Inferior parietal cortex (tissue), 1 donor: ENCODE measurements at regions not wholly inside any gene's neighbourhood (a gene's known extent, or its start where the extent isn't known, plus 50 kb on each side); places are given as distances from the start of the nearest gene placed in this dataset.

ENCODE experiments used
- DNase-seq: peaks from one replicate; pipeline ENCODE4 v3.0.0-alpha.2; 2016; ENCODE audit errors: extremely low spot score

- DNase-seq: no peak
Measured at GRCh38 chr5:58153255-58153654, 306.6 kb downstream of the PLK2 start.

GRCh38 chr5:58151414-58151813 is 308.5 kb downstream of the PLK2 start:
- DNase-seq: no peak

DNA sequence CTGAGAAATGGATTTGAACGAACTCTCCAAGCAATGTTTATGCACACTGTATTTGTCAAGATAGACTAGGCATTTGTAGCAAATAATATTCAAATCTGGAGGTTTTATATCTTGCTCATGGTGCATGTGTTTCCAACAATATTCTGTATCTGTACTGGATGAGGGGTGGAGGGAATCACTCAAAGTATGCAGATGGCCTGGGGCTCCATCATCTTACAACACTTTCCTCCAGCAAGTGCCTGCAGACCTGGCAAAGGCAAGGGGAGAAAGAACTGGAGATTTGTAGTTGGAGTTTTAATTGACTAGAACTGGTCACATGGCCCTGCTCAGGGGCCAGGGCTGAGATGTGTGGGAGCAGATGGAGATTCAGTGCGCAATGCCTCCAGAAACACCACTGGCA is 309.0 kb downstream of the PLK2 start:
- no peak for DNase-seq

DNA sequence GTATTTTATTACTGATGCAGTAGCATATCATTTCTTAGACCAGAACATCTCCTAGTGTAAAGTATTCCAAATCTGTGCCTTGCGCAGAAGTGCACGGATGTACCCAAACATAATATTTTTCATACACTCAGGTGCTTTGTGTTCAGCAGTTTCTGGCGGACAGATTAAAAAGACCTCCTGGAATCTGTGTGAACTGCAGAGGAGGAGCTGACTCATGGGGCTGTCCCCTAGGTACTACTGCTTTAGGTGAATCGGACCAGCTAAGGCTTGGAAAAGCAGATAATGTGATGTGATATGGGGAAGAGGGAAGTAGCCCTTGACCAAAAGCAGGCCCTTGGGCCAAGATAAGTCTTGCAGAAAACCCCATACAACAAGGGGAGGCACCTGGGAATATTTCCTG is 310.1 kb downstream of the PLK2 start:
- no peak for DNase-seq

DNA sequence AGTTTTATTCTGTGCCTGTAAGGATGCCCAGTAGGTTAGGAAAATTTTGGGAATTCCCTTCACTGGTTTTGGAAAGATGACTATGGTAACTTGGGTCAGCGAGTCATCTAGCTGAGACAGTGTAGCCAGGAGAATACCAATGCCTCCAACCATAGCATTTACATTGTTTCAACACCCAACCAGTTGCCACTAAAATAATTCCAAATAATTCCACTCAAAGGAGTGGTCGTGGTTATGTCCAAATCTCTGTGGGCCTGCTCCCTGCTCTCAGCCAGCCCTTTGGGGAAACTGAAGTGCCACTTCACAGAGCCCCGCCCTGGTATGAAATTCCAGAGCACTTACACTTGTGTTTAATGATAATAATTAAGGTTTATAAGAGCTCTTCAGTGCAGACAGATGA is 310.5 kb downstream of the PLK2 start:
- DNase-seq: no peak

DNA sequence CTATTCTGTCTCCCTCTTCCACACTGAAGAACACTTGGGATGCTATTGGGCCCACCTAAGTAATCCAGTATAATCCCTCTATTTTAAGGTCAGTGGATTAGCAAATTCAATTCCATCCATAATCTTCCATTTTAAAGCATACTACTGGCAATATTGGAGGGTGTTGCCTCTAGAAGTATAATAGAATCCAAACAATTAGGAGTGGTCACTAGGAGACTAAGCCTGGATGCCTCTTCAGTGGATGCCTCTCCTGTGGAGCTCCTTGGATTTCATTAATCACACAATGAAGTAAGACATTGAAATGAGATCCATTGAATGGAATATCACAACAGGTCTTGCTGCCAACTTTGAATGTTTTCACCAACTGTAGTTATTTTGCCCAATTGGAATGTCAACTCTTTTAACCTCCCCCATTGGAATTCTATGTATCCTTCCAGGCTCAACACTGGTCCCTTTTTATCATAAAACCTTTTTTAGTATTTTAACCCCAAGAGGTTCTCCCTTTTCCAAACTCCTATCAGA is 311.6 kb downstream of the PLK2 start:
- no peak for DNase-seq

GRCh38 chr5:58145397-58145934 is 314.4 kb downstream of the PLK2 start:
- DNase-seq: no peak

GRCh38 chr5:58143727-58144126 is 316.2 kb downstream of the PLK2 start:
- no peak for DNase-seq

DNA sequence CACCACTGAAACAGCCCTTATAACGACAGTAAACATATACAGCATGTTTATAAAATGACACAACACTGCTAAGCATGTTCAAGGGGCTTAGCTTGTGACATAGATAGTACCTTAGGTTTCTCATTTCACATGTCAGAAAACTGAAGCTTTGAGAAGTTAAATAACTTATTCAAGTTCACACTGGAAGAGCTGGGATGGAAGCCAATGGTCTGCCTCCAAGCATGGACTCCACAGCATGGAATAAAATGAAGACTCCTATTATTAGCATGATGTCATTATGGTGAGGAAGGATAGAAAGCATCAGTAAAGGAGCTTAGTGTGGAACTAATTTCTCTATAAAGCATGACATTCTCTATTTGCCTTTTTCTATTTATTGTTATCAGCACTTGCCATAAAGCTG is 316.7 kb downstream of the PLK2 start:
- no peak for DNase-seq

DNA sequence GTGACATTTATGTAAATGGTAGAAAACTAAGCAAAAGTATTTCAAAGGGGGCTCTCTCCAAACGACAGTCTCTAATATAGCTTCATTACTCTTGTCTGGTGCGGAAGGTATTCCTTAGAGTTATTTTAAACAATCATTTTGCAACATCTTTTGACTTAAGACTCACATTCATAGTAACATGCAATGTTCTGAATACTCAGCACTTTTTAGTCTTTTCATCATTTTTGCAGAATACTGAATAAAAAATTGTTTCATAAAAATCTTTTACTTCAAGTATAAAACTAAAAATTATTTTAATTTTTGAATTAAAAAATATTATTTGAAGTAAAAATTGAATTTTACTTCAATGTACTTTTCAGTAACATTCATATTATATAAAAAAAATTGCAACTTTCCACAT is 321.1 kb downstream of the PLK2 start:
- no peak for DNase-seq

DNA sequence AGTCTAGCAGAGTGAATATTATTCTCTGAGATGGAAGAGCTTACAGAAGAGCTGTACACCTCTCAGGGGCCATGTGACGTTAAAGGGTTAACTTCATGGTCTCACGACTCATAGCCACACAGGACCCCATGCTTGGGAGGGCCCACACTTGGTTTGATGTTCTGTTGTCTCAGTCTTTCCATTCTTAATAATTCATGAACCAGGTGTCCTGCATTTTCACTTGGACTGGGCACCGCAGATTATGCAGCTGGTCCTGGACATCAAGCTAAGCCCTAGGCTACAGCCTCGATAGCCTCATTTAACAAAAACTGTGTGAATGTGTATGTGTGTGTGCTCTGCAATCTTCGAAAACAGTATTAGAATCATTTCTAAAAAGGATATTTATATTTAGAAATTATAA is 323.5 kb downstream of the PLK2 start:
- DNase-seq: no peak

- no peak for DNase-seq
Measured at GRCh38 chr5:58135571-58136335, 324.1 kb downstream of the PLK2 start.

- DNase-seq: peak; percentile 45
Measured at GRCh38 chr5:58133631-58134296, 326.1 kb downstream of the PLK2 start.

- DNase-seq: no peak
Measured at GRCh38 chr5:58133216-58133615, 326.7 kb downstream of the PLK2 start.

GRCh38 chr5:58127255-58128220 is 332.3 kb downstream of the PLK2 start:
- DNase-seq: no peak

DNA sequence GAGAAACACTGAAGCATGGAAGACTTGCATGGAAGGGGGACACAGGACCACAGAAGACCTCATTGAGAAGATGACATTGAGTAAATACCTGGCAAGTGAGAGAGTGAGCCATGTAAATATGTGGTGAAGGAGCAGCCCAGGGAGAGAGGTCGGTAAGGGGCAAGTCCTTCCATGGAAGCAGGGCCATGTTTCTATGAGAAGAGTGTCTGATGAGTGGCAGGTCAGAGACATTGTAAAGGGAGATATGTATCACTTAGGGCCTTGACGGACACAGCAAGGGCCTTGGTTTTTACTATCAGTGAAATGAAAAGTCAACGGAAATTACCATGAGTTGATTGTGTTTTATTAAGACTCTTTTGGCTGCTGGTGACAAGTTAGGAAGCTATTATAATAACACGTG is 336.4 kb downstream of the PLK2 start:
- no peak for DNase-seq

GRCh38 chr5:58122848-58123392 is 337.0 kb downstream of the PLK2 start:
- DNase-seq: no peak

- peak; percentile 50 for DNase-seq
Measured at GRCh38 chr5:58122157-58122556, 337.7 kb downstream of the PLK2 start.

GRCh38 chr5:58121391-58121790 is 338.5 kb downstream of the PLK2 start:
- DNase-seq: no peak

GRCh38 chr5:58117542-58117941 is 342.3 kb downstream of the PLK2 start:
- DNase-seq: no peak

DNA sequence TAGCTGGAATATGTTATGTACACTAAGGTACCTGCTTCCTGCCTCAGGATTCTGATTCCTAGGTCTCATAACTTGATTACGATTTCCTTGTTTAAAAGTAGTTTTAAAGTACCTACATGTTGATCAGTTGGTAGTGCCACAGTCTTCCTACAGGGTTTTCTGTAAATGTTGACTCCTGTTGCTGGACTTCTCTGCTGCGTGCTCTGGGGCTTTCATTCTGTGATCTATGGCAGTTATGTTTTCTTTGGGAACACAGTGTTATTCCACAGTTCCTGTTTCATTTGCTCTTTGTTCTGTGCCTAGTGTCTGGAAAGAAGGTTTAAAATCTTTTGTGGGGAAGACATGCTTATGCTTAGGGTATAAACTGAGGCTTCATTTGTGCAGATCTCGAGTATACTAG is 343.5 kb downstream of the PLK2 start:
- DNase-seq: no peak

- no peak for DNase-seq
Measured at GRCh38 chr5:58115811-58116210, 344.1 kb downstream of the PLK2 start.
